ENCODE measurements at regions not wholly inside any gene's neighbourhood (a gene's known extent, or its start where the extent isn't known, plus 50 kb on each side); places are given as distances from the start of the nearest gene placed in this dataset.

DNA sequence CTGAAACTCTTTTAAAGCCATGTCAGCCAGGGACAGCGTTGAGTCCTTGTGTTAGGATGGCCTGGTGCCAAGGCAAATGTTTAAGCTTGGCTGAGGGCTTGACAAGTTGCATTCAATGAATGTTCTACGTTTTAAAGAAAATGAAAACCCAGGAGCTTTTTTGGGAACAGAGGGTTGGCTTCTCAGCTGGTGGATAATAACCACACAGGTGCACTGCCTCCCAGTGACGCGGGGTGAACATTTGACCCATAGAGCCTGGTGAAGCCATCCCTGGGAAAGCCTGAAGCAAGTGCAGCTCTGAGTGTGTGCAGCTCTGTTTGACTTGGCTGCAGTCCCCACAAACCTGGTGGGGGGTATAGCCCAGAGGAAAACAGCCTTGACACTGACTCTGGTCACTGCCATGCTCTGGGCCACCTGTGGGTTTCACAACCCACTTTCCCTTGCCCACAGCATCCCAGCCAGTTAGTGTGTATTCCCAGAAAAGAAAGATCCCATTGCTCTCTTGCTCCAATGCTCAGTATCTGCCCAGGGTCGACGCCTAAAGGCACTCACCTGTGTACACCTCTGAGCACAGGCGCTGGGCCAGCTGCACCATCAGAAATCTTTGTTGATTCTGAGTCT is 874.9 kb downstream of the RNF144A start:
- DNase-seq = no peak
- Mint-ChIP-seq H3K4me1 (ENCODE audit: low read depth) (peaks cover 12% of the 10 kb centered on the region), H3K27ac (no peak overlapping the region), H3K4me3 (no peak overlapping the region), H3K9me3 (no peaks in the 10 kb centered on the region), H3K36me3 (ENCODE audit: low read depth) (no peaks in the 10 kb centered on the region), H3K27me3 (no peaks in the 10 kb centered on the region)

DNA sequence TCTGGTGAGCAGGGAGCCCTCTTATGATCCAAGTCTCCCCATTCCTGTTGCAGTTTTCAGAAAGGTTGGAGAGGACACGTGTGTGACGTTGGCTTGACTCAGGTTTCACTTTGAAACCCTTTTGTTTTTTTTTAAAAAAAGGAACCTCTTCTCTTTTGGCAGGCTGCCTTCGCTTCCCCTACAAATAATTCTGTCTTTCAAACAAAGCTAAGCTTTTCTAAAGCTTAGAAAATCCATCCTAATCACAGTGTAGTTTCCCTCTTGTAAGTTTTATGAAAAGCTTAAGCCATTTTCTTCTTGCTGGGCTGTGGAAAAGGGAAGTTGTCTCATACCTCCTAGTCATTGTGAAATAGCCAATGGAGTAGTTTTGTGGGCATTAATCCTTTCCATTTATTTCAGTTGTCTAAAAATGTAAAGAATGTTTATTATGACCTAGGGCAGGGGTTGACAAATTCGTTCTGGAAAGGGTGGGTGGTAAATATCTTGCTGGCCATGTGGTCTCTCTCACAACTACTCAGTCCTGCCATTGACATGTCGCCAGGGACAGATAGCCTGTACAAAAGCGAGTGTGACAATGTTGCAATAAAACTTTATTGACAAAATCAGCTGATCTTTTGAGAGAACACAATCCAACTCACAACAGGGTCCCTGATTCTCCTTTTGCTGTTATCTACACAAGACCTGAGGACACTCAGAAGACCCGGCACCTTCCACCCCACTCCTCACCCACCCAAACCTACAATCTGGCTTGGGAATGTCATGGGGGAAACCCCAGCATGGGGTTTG is 878.8 kb downstream of the RNF144A start:
- Mint-ChIP-seq H3K9me3 (peaks cover 6% of the 10 kb centered on the region), H3K27ac (peak overlapping the region; percentile 23), H3K4me3 (no peak overlapping the region), H3K4me1 (ENCODE audit: low read depth) (peaks cover 12% of the 10 kb centered on the region), H3K36me3 (ENCODE audit: low read depth) (no peaks in the 10 kb centered on the region), H3K27me3 (no peaks in the 10 kb centered on the region)
- DNase-seq = no peak

DNA sequence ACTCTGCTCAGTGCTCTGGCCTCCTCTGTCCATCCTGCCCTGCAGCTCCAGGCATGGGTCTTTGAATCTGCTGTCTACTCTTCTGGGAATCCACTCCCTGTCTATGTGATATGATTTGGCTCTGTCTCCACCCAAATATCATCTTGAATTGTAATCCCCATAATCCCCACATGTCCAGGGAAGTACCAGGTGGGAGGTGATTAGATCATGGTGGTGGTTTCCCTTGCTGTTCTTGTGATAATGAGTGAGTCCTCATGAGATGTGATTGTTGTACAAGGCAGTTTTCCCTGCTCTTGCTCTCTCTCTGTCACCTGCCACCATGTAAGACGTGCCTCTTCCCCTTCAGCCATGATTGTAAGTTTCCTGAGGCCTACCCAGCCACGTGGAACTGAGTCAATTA is 881.8 kb upstream of the ID2 start:
- DNase-seq = no peak
- peaks cover 11% of the 10 kb centered on the region for H3K4me1 Mint-ChIP-seq (ENCODE audit: low read depth)
- H3K4me3 Mint-ChIP-seq = no peak overlapping the region
- no peak overlapping the region for H3K27ac Mint-ChIP-seq
- no peaks in the 10 kb centered on the region for H3K27me3 Mint-ChIP-seq
- H3K9me3 Mint-ChIP-seq = peaks cover 16% of the 10 kb centered on the region
- H3K36me3 Mint-ChIP-seq (ENCODE audit: low read depth) = no peaks in the 10 kb centered on the region

DNA sequence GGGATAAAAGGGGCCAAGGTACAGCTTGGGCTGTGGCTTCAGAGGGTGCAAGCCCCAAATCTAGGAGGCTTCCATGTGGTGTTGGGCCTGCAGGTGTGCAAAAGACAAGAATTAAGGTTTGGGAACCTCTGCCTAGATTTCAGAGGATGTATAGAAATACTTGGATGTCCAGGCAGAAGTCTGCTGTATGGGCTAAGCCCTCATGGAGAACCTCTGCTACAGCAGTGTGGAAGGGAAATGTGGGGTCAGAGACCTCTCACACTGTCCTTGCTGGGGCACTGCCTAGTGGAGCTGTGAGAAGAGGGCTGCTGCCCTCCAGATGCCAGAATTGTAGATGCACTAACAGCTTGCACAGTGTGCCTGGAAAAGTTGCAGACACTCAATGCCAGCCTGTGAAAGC is 880.6 kb upstream of the ID2 start:
- Mint-ChIP-seq H3K9me3 (peaks cover 16% of the 10 kb centered on the region), H3K36me3 (ENCODE audit: low read depth) (no peaks in the 10 kb centered on the region), H3K27ac (no peak overlapping the region), H3K4me3 (no peak overlapping the region), H3K4me1 (ENCODE audit: low read depth) (peaks cover 3% of the 10 kb centered on the region), H3K27me3 (no peaks in the 10 kb centered on the region)
- DNase-seq = no peak

DNA sequence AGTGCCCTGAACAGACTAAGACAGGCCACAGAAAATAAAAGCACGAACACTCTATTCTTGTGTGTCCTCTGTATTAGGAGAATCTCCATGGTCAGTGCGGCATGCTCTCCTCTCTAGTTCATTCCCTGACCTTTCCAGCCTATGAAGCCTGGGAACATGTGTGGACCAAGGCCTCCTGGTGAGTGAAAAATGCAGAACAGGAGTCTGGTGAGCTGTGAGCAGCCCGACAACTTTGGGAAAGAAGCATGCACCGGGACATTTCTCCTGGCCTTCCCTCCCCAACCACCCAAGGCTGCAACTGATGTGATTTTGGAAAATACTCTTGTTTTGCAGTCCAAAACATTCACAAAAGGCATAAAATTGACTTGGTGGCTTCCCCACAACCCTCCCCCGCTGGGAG is 878.3 kb upstream of the ID2 start:
- Mint-ChIP-seq H3K9me3 (peaks cover 16% of the 10 kb centered on the region), H3K27me3 (no peaks in the 10 kb centered on the region), H3K4me1 (ENCODE audit: low read depth) (no peaks in the 10 kb centered on the region), H3K27ac (no peak overlapping the region), H3K36me3 (ENCODE audit: low read depth) (no peaks in the 10 kb centered on the region), H3K4me3 (no peak overlapping the region)
- DNase-seq = no peak

DNA sequence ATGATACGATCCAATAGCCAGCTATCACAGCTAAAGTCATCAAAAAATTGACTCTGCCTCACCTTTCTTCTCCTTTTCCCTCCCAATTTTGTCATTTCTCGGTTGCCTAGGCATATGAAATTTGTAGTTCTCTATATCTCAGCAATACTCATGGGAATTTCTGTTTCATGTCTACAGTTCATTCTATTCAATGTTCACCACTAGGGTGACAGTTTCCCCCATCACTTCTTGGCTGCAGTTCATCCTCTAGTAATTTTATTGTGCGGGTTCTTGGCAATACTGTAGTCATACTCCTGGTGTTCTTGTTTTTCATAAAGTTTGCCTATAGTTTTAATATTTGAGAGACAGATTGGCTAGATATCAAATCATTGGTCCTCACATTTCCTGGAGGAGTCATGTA is 872.2 kb upstream of the ID2 start:
- peaks cover 9% of the 10 kb centered on the region for H3K4me1 Mint-ChIP-seq (ENCODE audit: low read depth)
- peaks cover 4% of the 10 kb centered on the region for H3K9me3 Mint-ChIP-seq
- H3K36me3 Mint-ChIP-seq (ENCODE audit: low read depth) = no peaks in the 10 kb centered on the region
- no peak overlapping the region for H3K4me3 Mint-ChIP-seq
- DNase-seq = no peak
- H3K27me3 Mint-ChIP-seq = no peaks in the 10 kb centered on the region
- H3K27ac Mint-ChIP-seq = no peak overlapping the region

DNA sequence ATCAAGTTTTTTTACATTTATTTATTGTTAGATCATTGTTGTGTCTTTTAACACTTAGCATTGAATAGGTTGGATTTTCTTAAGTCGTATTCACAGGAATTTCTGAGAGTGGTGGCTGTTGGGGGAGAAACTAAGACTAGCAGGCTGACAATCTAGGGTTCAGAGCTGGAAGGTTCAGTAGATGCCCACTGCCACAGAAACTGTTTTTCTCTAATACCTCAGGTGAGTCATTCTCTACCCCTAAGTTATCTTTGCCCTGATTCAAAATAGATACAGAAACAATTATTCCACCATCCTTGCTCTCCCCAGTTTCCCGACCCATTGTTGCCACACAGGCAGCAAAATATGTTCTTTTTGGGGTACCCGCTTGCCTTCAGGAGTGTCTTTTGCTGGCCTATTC is 870.8 kb upstream of the ID2 start:
- no peak overlapping the region for H3K27ac Mint-ChIP-seq
- H3K36me3 Mint-ChIP-seq (ENCODE audit: low read depth) = no peaks in the 10 kb centered on the region
- H3K9me3 Mint-ChIP-seq = peaks cover 7% of the 10 kb centered on the region
- no peak for DNase-seq
- H3K4me1 Mint-ChIP-seq (ENCODE audit: low read depth) = peaks cover 9% of the 10 kb centered on the region
- no peaks in the 10 kb centered on the region for H3K27me3 Mint-ChIP-seq
- H3K4me3 Mint-ChIP-seq = no peak overlapping the region

DNA sequence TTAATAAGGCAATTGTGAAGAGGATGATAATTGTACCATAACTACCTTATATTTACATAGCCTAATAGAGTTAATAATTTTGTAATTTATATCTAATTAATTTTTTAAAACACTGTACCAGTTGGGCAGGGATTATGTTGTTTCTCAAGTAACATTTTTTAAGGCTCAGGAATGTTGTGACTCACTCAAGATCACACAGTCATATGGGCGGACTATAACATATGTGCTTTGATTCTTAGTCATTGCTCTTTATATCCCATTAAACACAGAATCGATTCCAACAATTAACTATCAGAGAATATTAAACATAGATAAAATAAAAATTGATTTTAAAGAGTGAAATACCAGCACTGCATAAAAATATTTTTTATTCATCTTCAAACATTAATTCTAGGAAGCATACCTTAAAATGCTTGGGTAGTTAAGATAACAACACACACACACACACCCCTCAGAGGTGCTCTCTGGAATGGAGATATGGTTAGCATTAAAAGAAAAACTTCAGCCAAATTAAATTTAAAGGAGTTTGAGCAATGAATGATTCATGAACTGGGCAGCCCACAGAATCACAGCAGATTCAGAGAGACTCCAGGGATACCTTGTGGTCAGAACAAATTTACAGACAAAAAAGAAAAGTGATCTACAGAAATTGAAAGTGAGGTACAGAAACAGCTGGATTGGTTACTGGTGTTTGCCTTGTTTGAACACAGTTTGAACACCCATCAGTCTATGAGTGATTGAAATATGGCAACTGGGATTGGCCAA is 869.4 kb upstream of the ID2 start:
- peaks cover 9% of the 10 kb centered on the region for H3K4me1 Mint-ChIP-seq (ENCODE audit: low read depth)
- H3K27me3 Mint-ChIP-seq = no peaks in the 10 kb centered on the region
- DNase-seq = no peak
- peaks cover 7% of the 10 kb centered on the region for H3K9me3 Mint-ChIP-seq
- no peak overlapping the region for H3K27ac Mint-ChIP-seq
- no peaks in the 10 kb centered on the region for H3K36me3 Mint-ChIP-seq (ENCODE audit: low read depth)
- no peak overlapping the region for H3K4me3 Mint-ChIP-seq

DNA sequence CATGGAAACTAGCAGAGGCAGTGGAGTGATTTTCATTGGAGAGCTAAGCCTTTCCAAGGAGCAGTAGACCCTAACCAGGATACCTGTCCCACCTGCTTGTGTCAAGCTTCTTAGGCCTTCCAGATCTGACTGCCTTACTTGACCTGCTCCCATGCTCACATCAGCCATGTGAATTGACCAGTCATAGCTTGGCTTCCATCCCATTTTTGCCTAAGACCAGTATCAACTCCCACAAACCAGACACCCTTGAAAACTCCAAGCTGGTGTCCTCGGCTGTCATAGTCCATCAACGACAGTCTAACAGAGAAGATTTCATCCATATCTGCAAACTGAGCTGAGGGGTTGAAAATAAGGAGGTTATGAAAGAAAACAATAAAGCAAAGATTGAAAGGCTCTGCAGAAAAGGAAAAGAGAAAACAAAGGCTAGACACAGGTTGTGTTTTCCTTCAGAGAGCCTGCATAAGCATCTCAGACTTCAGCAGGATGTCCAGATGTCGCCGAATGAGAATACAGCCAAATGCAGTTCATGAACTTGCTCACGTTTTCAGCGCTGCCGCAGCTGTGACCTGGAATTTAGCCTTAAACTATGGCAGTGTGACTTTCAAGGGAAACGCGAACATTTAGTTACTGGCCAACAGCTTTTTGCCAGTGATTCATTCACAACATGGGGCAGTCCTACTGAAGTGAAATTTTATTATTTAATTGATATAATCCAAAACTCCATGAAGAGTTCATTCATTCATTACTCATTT is 868.1 kb upstream of the ID2 start:
- no peaks in the 10 kb centered on the region for H3K27me3 Mint-ChIP-seq
- H3K27ac Mint-ChIP-seq = no peak overlapping the region
- H3K4me1 Mint-ChIP-seq (ENCODE audit: low read depth) = peaks cover 9% of the 10 kb centered on the region
- H3K4me3 Mint-ChIP-seq = no peak overlapping the region
- H3K36me3 Mint-ChIP-seq (ENCODE audit: low read depth) = no peaks in the 10 kb centered on the region
- peaks cover 7% of the 10 kb centered on the region for H3K9me3 Mint-ChIP-seq
- DNase-seq = no peak

DNA sequence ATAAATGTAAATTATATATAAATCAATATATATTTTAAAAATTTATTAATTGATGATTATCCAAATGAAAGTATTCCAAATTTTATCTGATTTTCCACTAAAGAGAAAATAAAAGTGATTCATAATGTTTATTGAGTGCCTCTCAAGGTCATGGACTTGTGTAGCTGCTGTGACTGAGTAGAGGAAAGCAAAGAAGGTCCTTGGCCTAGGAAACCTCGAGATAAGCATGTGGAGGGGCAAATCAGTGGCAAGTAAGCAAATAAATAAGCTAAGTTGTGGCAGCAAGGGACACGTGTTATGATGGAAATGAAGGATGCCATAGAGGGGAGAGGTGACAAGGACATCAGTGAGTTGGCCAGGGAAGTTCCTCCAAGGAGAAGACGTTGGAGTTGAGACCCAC is 866.1 kb upstream of the ID2 start:
- no peaks in the 10 kb centered on the region for H3K27me3 Mint-ChIP-seq
- H3K36me3 Mint-ChIP-seq (ENCODE audit: low read depth) = no peaks in the 10 kb centered on the region
- H3K4me1 Mint-ChIP-seq (ENCODE audit: low read depth) = peaks cover 8% of the 10 kb centered on the region

DNA sequence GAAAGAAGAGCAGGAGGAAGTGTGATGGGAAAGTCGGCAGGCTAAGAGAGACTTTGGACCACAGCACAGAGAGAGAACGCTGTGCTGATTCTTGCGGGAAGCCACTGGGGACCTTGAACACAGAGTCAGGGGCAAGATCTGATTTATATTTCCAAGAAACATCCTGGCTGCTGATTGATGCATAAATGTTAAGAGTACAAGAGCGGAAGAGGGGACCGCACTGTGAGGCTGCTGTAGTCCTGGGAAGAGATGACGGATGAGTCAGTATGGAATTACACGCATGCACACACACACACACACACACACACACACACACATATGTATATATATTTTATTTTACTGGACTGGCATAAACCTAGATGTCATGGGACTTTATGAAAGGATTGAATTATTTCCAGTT is 865.6 kb upstream of the ID2 start:
- DNase-seq = no peak
- Mint-ChIP-seq H3K4me3 (no peak overlapping the region), H3K27ac (no peak overlapping the region)

More for the DNA sequence above, 866.1 kb upstream of the ID2 start:
- Mint-ChIP-seq H3K4me3 (no peak overlapping the region), H3K9me3 (peaks cover 7% of the 10 kb centered on the region), H3K27ac (no peak overlapping the region)
- no peak for DNase-seq

DNA sequence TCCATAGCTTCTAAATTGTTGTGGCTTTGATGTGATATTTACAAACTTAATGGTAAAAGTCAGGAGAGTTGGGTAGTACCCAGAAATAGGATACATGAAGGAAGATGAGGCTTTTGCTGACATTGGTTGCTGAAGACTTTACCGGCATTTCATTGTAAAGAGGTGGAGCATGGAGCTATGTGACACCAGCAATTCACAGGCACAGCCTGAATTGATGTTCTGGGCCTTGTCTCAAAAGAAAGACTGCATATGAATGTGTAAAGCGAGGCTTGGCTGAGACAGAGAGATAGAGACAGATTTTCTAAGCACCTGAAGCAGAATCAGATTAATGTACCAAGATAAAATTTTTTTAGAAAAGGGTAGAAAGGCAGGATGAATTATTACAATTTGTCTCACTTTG is 864.9 kb upstream of the ID2 start:
- no peak for DNase-seq
- Mint-ChIP-seq H3K27me3 (no peaks in the 10 kb centered on the region), H3K36me3 (ENCODE audit: low read depth) (no peaks in the 10 kb centered on the region), H3K27ac (no peak overlapping the region), H3K4me1 (ENCODE audit: low read depth) (peaks cover 6% of the 10 kb centered on the region), H3K9me3 (peaks cover 7% of the 10 kb centered on the region), H3K4me3 (no peak overlapping the region)

More for the DNA sequence above, 865.6 kb upstream of the ID2 start:
- Mint-ChIP-seq H3K36me3 (ENCODE audit: low read depth) (no peaks in the 10 kb centered on the region), H3K4me1 (ENCODE audit: low read depth) (peaks cover 7% of the 10 kb centered on the region), H3K9me3 (peaks cover 7% of the 10 kb centered on the region), H3K27me3 (no peaks in the 10 kb centered on the region)

DNA sequence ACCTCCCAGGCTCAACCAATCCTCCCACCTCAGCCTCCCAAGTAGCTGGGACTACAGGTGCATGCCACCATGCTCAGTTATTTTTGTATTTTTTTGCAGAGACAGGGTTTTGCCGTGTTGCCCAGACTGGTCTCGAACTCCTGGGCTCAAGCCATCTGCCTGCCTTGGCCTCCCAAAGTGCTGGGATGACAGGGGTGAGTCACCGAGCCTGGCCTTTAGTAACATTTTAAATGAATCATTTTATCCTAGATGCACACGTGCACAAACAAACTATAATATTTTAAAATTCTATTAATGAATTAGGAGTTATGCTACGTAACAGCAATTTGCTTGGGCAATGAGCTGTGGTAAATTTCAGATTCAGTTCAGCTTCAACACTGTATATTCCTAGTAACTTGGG is 862.5 kb upstream of the ID2 start:
- Mint-ChIP-seq H3K27ac (no peak overlapping the region), H3K9me3 (peaks cover 3% of the 10 kb centered on the region), H3K4me3 (no peak overlapping the region), H3K36me3 (ENCODE audit: low read depth) (no peaks in the 10 kb centered on the region), H3K27me3 (no peaks in the 10 kb centered on the region), H3K4me1 (ENCODE audit: low read depth) (peaks cover under 1% of the 10 kb centered on the region)
- no peak for DNase-seq

DNA sequence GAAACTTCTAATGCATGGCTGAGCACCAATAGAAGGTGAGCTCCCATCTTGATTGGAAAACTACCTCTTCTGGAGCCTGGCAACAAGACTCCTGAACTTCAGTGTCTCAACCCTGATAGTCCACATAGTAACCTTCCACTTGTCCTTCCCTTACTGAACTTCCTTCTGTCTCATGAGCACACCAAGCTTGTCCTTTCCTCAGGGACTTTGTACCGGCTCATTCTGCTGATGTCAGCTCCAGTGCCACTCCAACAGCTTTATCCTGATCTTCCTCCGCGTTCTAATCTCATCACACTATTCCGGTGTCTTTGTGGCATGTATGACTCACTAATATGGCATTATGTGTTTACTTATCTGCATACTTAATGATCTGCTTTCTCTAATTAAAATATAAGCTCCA is 862.0 kb upstream of the ID2 start:
- Mint-ChIP-seq H3K36me3 (ENCODE audit: low read depth) (no peaks in the 10 kb centered on the region), H3K4me1 (ENCODE audit: low read depth) (peaks cover 1% of the 10 kb centered on the region), H3K27ac (no peak overlapping the region), H3K27me3 (no peaks in the 10 kb centered on the region), H3K4me3 (no peak overlapping the region), H3K9me3 (peaks cover 3% of the 10 kb centered on the region)
- DNase-seq = no peak

All from activated T-cell treated with anti-CD3 and anti-CD28 coated beads, Interleukin-2, amount 50 U/mL, for 24 hours (primary cell).